ENCODE measurements at regions not wholly inside any gene's neighbourhood (a gene's known extent, or its start where the extent isn't known, plus 50 kb on each side); places are given as distances from the start of the nearest gene placed in this dataset.

- TF ChIP-seq BHLHE40 (IDR thresholded peaks at IDR 0.05; ENCODE audit: low read depth, low read length) (no peak), MYC (IDR thresholded peaks at IDR 0.05; ENCODE audit: borderline replicate concordance, low read length) (no peak), PHF8 (IDR thresholded peaks at IDR 0.05; ENCODE audit: borderline replicate concordance, low read depth) (no peak), RNF2 (IDR thresholded peaks at IDR 0.05; ENCODE audit: borderline replicate concordance, low read depth) (no peak), HMGXB4 (CRISPR knock-in tag; IDR thresholded peaks at IDR 0.05; ENCODE audit: borderline replicate concordance) (no peak), SMC3 (IDR thresholded peaks at IDR 0.05) (no peak), CTCF (IDR thresholded peaks at IDR 0.05) (no peak), JUNB (IDR thresholded peaks at IDR 0.05) (no peak), POLR2A (IDR thresholded peaks at IDR 0.05; ENCODE audit: low read length) (no peak), FOSB (CRISPR knock-in tag; IDR thresholded peaks at IDR 0.05) (no peak), RAD21 (conservative IDR thresholded peaks at IDR 0.05 in 1 of 2, IDR thresholded peaks at IDR 0.05 in 1 of 2) (no peak)
Observed at GRCh38 chr5:67678594-67678993, 482.0 kb upstream of the CD180 start.
